Stimulated activated CD8-positive, alpha-beta memory T cell treated with anti-CD3 and anti-CD28 coated beads, Interleukin-7, amount 100 ng/mL, for 1 hour (primary cell): ENCODE measurements at regions not wholly inside any gene's neighbourhood (a gene's known extent, or its start where the extent isn't known, plus 50 kb on each side); places are given as distances from the start of the nearest gene placed in this dataset.
"Not testable (repeated sequence)": the region's sequence is repeated elsewhere in the genome, so short reads cannot be mapped to it uniquely, and the experiment has no call there.

Experiments used
- DNase-seq, 2 donors: peaks; one replicate each; pipeline ENCODE4 v3.0.0-alpha.2; 2020; ENCODE audit warnings: low read depth in 2 of 2

- no peak for DNase-seq
These were observed 232.6 kb downstream of the VRK1 start for GRCh38 chr14:97029800-97030199.

- no peak for DNase-seq
These were observed 234.3 kb downstream of the VRK1 start for GRCh38 chr14:97031530-97031929.

GRCh38 chr14:97033556-97034081 lies 236.4 kb downstream of the VRK1 start:
- no peak for DNase-seq

- no peak for DNase-seq
These were observed 239.1 kb downstream of the VRK1 start for GRCh38 chr14:97036086-97036852.

- DNase-seq, result no peak
These were observed 242.7 kb downstream of the VRK1 start for GRCh38 chr14:97039717-97040363.

- no peak for DNase-seq
These were observed 249.8 kb downstream of the VRK1 start for GRCh38 chr14:97046967-97047366.

- no peak for DNase-seq
These were observed 254.8 kb downstream of the VRK1 start for GRCh38 chr14:97052001-97052400.

- DNase-seq, result no peak
These were observed 256.8 kb downstream of the VRK1 start for GRCh38 chr14:97053941-97054340.

GRCh38 chr14:97055355-97055754 lies 258.2 kb downstream of the VRK1 start:
- no peak for DNase-seq

GRCh38 chr14:97056086-97056485 lies 258.9 kb downstream of the VRK1 start:
- no peak for DNase-seq

- DNase-seq, result no peak
These were observed 260.3 kb downstream of the VRK1 start for GRCh38 chr14:97057238-97058073.

- DNase-seq, result no peak
These were observed 260.9 kb downstream of the VRK1 start for GRCh38 chr14:97058074-97058467.

GRCh38 chr14:97058589-97058988 lies 261.4 kb downstream of the VRK1 start:
- no peak for DNase-seq

GRCh38 chr14:97061198-97061597 lies 264.0 kb downstream of the VRK1 start:
- DNase-seq, result no peak

GRCh38 chr14:97061714-97062113 lies 264.5 kb downstream of the VRK1 start:
- no peak for DNase-seq

GRCh38 chr14:97065305-97066067 lies 268.3 kb downstream of the VRK1 start:
- no peak for DNase-seq

- DNase-seq, result no peak
These were observed 269.1 kb downstream of the VRK1 start for GRCh38 chr14:97066068-97066899.

GRCh38 chr14:97068293-97068692 lies 271.1 kb downstream of the VRK1 start:
- DNase-seq, result not testable (repeated sequence)

- no peak for DNase-seq
These were observed 273.1 kb downstream of the VRK1 start for GRCh38 chr14:97070259-97070658.

- DNase-seq, result no peak
These were observed 274.0 kb downstream of the VRK1 start for GRCh38 chr14:97071177-97071576.

- no peak for DNase-seq
These were observed 276.4 kb downstream of the VRK1 start for GRCh38 chr14:97073622-97074021.
